Prostate gland (tissue), 2 donors: ENCODE measurements at regions not wholly inside any gene's neighbourhood (a gene's known extent, or its start where the extent isn't known, plus 50 kb on each side); places are given as distances from the start of the nearest gene placed in this dataset.

Experiments
- POLR2A ChIP-seq: fragments of 450-650 bp; IDR thresholded peaks from one replicate; pipeline ENCODE4 v1.6.1; 2016; ENCODE audit warnings: antibody characterized with exemption, mild to moderate bottlenecking
- POLR2AphosphoS5 ChIP-seq: sonication (generic); formaldehyde crosslinking; IDR thresholded peaks from one replicate; pipeline ENCODE4 v1.6.1; 2017; ENCODE audit warnings: antibody characterized with exemption
- TF ChIP-seq, protein P1 (sequence below), 4 experiments: fragments of 200-600 bp in 2 of 4; fragments of 450-650 bp in 2 of 4; sonication (generic) in 2 of 4; IDR thresholded peaks; 1 replicate in 3 of 4; 2 replicates in 1 of 4; pipeline ENCODE4 v1.5.1; 2016 to 2019; ENCODE audit warnings: antibody characterized with exemption in 4 of 4, mild to moderate bottlenecking in 2 of 4, moderate library complexity in 2 of 4

DNA sequence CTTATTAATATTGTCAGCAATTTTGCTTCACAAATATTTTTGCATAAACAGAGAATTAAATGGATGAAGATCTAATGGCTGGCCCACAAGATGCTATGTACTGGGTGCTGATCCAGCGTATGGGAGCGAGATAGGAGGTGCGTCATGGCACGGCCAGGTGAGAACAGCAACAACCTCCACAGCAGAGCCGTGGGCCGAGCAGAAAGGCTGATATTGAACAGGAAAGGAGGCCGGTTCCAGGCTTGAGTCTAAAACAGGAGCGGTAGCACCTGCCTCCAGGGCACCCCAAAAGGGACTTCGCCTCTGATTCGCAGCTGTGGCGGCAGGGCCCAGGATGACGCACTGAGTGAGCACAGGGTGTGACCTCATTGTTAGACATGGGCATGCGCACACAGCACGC lies 1502.1 kb downstream of the TBC1D22A start:
- TF ChIP-seq, protein P1, sequence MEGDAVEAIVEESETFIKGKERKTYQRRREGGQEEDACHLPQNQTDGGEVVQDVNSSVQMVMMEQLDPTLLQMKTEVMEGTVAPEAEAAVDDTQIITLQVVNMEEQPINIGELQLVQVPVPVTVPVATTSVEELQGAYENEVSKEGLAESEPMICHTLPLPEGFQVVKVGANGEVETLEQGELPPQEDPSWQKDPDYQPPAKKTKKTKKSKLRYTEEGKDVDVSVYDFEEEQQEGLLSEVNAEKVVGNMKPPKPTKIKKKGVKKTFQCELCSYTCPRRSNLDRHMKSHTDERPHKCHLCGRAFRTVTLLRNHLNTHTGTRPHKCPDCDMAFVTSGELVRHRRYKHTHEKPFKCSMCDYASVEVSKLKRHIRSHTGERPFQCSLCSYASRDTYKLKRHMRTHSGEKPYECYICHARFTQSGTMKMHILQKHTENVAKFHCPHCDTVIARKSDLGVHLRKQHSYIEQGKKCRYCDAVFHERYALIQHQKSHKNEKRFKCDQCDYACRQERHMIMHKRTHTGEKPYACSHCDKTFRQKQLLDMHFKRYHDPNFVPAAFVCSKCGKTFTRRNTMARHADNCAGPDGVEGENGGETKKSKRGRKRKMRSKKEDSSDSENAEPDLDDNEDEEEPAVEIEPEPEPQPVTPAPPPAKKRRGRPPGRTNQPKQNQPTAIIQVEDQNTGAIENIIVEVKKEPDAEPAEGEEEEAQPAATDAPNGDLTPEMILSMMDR (IDR thresholded peaks at IDR 0.05) = no peak
- no peak for TF ChIP-seq POLR2A
- no peak for TF ChIP-seq POLR2AphosphoS5
